H1 (cell line): ENCODE measurements at regions not wholly inside any gene's neighbourhood (a gene's known extent, or its start where the extent isn't known, plus 50 kb on each side); places are given as distances from the start of the nearest gene placed in this dataset.

Experiments
- CTCF ChIA-PET: fragments of 300-600 bp; sonication (Branson Sonifier 250); formaldehyde crosslinking; loops from one replicate; lab custom pipeline; 2021; ENCODE audit not compliant: partially characterized antibody; lab: Charles Lee
- POLR2A ChIA-PET: fragments of 300-600 bp; sonication (Branson Sonifier 250); formaldehyde crosslinking; loops from one replicate; lab custom pipeline; 2021; ENCODE audit warnings: inconsistent platforms; ENCODE audit not compliant: partially characterized antibody; lab: Charles Lee
- DNase-seq, 2 experiments: peaks; one replicate each; pipeline versions ENCODE4 v3.0.0 to v3.0.0-alpha.2; 2010 to 2022; ENCODE audit warnings: low spot score in 2 of 2, low read depth in 1 of 2, mixed read lengths in 1 of 2
- FAIRE-seq: peaks from 2 replicates; lab custom pipeline; 2011; peaks lifted over from hg19 to GRCh38; lab: Jason Lieb, UNC
- H2AFZ ChIP-seq: 2 replicates; pipeline ENCODE4 v1.8.1; 2012; ENCODE audit warnings: low read length, inconsistent platforms
- H2AK5ac ChIP-seq: 2 replicates; pipeline ENCODE4 v1.6.1; 2013; ENCODE audit warnings: low read depth, low read length
- H2BK120ac ChIP-seq: replicated peaks from 2 replicates; pipeline ENCODE3; 2013; ENCODE audit warnings: low read depth, low read length, inconsistent platforms
- H2BK12ac ChIP-seq: 2 replicates; pipeline ENCODE4 v1.6.1; 2013; ENCODE audit warnings: low read depth, low read length
- H2BK15ac ChIP-seq: 2 replicates; pipeline ENCODE4 v1.6.1; 2013; ENCODE audit warnings: low read length
- H2BK20ac ChIP-seq: 2 replicates; pipeline ENCODE4 v1.6.1; 2013; ENCODE audit warnings: low read length
- H2BK5ac ChIP-seq: 2 replicates; pipeline ENCODE4 v1.6.1; 2013; ENCODE audit warnings: low read depth, low read length
- H3K14ac ChIP-seq: 2 replicates; pipeline ENCODE4 v1.6.1; 2013; ENCODE audit warnings: inconsistent platforms; ENCODE audit not compliant: insufficient read length
- H3K18ac ChIP-seq: 2 replicates; pipeline ENCODE4 v1.6.1; 2013; ENCODE audit warnings: low read length; ENCODE audit errors: extremely low read depth
- H3K23ac ChIP-seq: 2 replicates; pipeline ENCODE4 v1.6.1; 2013; ENCODE audit warnings: inconsistent platforms; ENCODE audit not compliant: insufficient read length
- H3K23me2 ChIP-seq: 2 replicates; pipeline ENCODE4 v1.6.1; 2013; ENCODE audit warnings: low read depth, low read length
- H3K27ac ChIP-seq: 2 replicates; pipeline ENCODE4 v1.6.1; 2011; ENCODE audit warnings: low read depth, low read length, inconsistent platforms
- H3K27me3 ChIP-seq, 4 experiments: replicated peaks in 1 of 4; 1 replicate in 1 of 4; 2 replicates in 3 of 4; pipeline versions ENCODE4 v1.6.1 to v1.8.1; 2011 to 2013; ENCODE audit warnings: low read length in 3 of 4, mild to moderate bottlenecking in 3 of 4, inconsistent platforms in 2 of 4, mixed read lengths in 2 of 4, moderate library complexity in 1 of 4; ENCODE audit not compliant: control insufficient read depth in 3 of 4, insufficient read depth in 3 of 4; ENCODE audit errors: extremely low read depth in 1 of 4
- H3K36me3 ChIP-seq, 4 experiments: 2 replicates each; pipeline versions ENCODE4 v1.6.1 to v1.8.1; 2011 to 2013; ENCODE audit warnings: mild to moderate bottlenecking in 4 of 4, low read length in 3 of 4, moderate library complexity in 2 of 4, control low read depth in 1 of 4, inconsistent platforms in 1 of 4; ENCODE audit not compliant: insufficient read depth in 4 of 4, control insufficient read depth in 2 of 4
- H3K4ac ChIP-seq: replicated peaks from 2 replicates; pipeline ENCODE3; 2013; ENCODE audit warnings: low read length, low read depth, mixed read lengths, inconsistent platforms; ENCODE audit not compliant: insufficient read length
- H3K4me1 ChIP-seq, 4 experiments: replicated peaks in 1 of 4; 1 replicate in 1 of 4; 2 replicates in 3 of 4; pipeline versions ENCODE4 v1.6.1 to v1.8.1; 2011 to 2013; ENCODE audit warnings: low read length in 3 of 4, inconsistent platforms in 2 of 4, mixed read lengths in 1 of 4; ENCODE audit not compliant: insufficient read depth in 4 of 4, control insufficient read depth in 3 of 4
- H3K4me2 ChIP-seq, 2 experiments: 2 replicates each; pipeline versions ENCODE4 v1.6.1 to v1.8.1; 2011 to 2013; ENCODE audit warnings: low read depth in 2 of 2, low read length in 2 of 2, control low read depth in 1 of 2, inconsistent platforms in 1 of 2, mild to moderate bottlenecking in 1 of 2; ENCODE audit not compliant: insufficient read depth in 1 of 2
- H3K4me3 ChIP-seq, 4 experiments: fragments of 200-600, 300-600 bp in 1 of 4; sonication (generic), shearing (Covaris generic), sonication (Bioruptor Twin) in 1 of 4; 2 replicates each; pipeline versions ENCODE4 v1.5.1 to v1.8.1; 2011 to 2016; ENCODE audit warnings: low read length in 4 of 4, low read depth in 3 of 4, control low read depth in 2 of 4, inconsistent platforms in 2 of 4, mild to moderate bottlenecking in 2 of 4, mixed read lengths in 1 of 4, moderate library complexity in 1 of 4; ENCODE audit not compliant: insufficient read depth in 2 of 4; ENCODE audit errors: extremely low read depth in 1 of 4
- H3K56ac ChIP-seq: replicated peaks from 2 replicates; pipeline ENCODE3; 2013; ENCODE audit warnings: low read depth, mild to moderate bottlenecking, mixed read lengths, low read length, inconsistent platforms; ENCODE audit not compliant: insufficient read length
- H3K79me1 ChIP-seq: 2 replicates; pipeline ENCODE4 v1.6.1; 2013; ENCODE audit warnings: low read depth, low read length, control low read depth
- H3K79me2 ChIP-seq, 2 experiments: 2 replicates each; pipeline versions ENCODE4 v1.6.1 to v1.8.1; 2012 to 2013; ENCODE audit warnings: low read length in 2 of 2, mild to moderate bottlenecking in 2 of 2, inconsistent platforms in 1 of 2; ENCODE audit not compliant: insufficient read depth in 2 of 2, control insufficient read depth in 1 of 2
- H3K9ac ChIP-seq, 4 experiments: replicated peaks in 1 of 4; 1 replicate in 1 of 4; 2 replicates in 3 of 4; pipeline versions ENCODE4 v1.6.1 to v1.8.1; 2011 to 2013; ENCODE audit warnings: low read depth in 3 of 4, low read length in 3 of 4, control low read depth in 2 of 4, mild to moderate bottlenecking in 2 of 4, moderate library complexity in 2 of 4, inconsistent platforms in 1 of 4; ENCODE audit errors: extremely low read depth in 1 of 4
- H3K9me3 ChIP-seq, 2 experiments: 2 replicates each; pipeline versions ENCODE4 v1.6.1 to v1.8.1; 2012 to 2013; ENCODE audit warnings: mild to moderate bottlenecking in 2 of 2, moderate library complexity in 2 of 2, control low read depth in 1 of 2, inconsistent platforms in 1 of 2, low read depth in 1 of 2, low read length in 1 of 2, mixed read lengths in 1 of 2; ENCODE audit not compliant: insufficient read depth in 2 of 2
- H4K20me1 ChIP-seq, 2 experiments: replicated peaks in 1 of 2; 2 replicates each; pipeline versions ENCODE3 to v1.8.1; 2011 to 2013; ENCODE audit warnings: inconsistent platforms in 2 of 2, low read length in 2 of 2, mild to moderate bottlenecking in 1 of 2; ENCODE audit not compliant: insufficient read depth in 2 of 2, control insufficient read depth in 1 of 2
- H4K5ac ChIP-seq: 2 replicates; pipeline ENCODE4 v1.6.1; 2013; ENCODE audit warnings: low read length, low read depth, mixed read lengths, inconsistent platforms; ENCODE audit not compliant: insufficient read length
- H4K8ac ChIP-seq: 2 replicates; pipeline ENCODE4 v1.8.0; 2013; ENCODE audit warnings: mild to moderate bottlenecking, moderate library complexity, low read length, inconsistent platforms; ENCODE audit not compliant: insufficient read depth; ENCODE audit errors: extremely low read depth
- H4K91ac ChIP-seq: replicated peaks from 2 replicates; pipeline ENCODE3; 2013; ENCODE audit warnings: low read length, mixed read lengths, inconsistent platforms; ENCODE audit not compliant: insufficient read length
- CBX5 ChIP-seq: fragments of 300-800, 300-1000 bp; sonication (generic); IDR thresholded peaks from 2 replicates; pipeline ENCODE4 v1.7.1; 2016; ENCODE audit warnings: antibody characterized with exemption, low read length, low read depth
- CREB1 ChIP-seq: IDR thresholded peaks from 2 replicates; pipeline ENCODE4 v1.6.1; 2012; ENCODE audit warnings: inconsistent platforms
- JUND ChIP-seq: IDR thresholded peaks from 2 replicates; pipeline ENCODE4 v1.6.1; 2011; ENCODE audit warnings: mild to moderate bottlenecking, improper control_type of control experiment, low read length
- KDM4A ChIP-seq: IDR thresholded peaks from one replicate; pipeline ENCODE4 v1.7.1; 2012; ENCODE audit warnings: low read depth, mild to moderate bottlenecking, moderate library complexity, low read length, inconsistent platforms; ENCODE audit not compliant: severe bottlenecking
- NANOG ChIP-seq: IDR thresholded peaks from 2 replicates; pipeline ENCODE4 v1.6.1; 2011; ENCODE audit warnings: low read length, low read depth, mild to moderate bottlenecking, inconsistent platforms; ENCODE audit not compliant: insufficient read depth, poor library complexity, severe bottlenecking
- NRF1 ChIP-seq: IDR thresholded peaks from 2 replicates; pipeline ENCODE4 v1.6.1; 2011; ENCODE audit warnings: mild to moderate bottlenecking, low read depth, low read length, improper control_type of control experiment
- PHF8 ChIP-seq: fragments of 200-600 bp; sonication (generic); conservative IDR thresholded peaks from 2 replicates; pipeline ENCODE4 v1.7.1; 2012; ENCODE audit warnings: low read depth, mild to moderate bottlenecking, inconsistent platforms, low read length, moderate library complexity
- RBBP5 ChIP-seq: IDR thresholded peaks from 2 replicates; pipeline ENCODE4 v1.7.1; 2012; ENCODE audit warnings: low read depth, mild to moderate bottlenecking, inconsistent platforms, low read length, moderate library complexity, borderline replicate concordance
- RFX5 ChIP-seq: IDR thresholded peaks from 2 replicates; pipeline ENCODE4 v1.6.1; 2011; ENCODE audit warnings: low read depth, low read length, improper control_type of control experiment, borderline replicate concordance
- SIN3A ChIP-seq, 2 experiments: IDR thresholded peaks in 1 of 2; conservative IDR thresholded peaks in 1 of 2; 2 replicates each; pipeline ENCODE4 v1.6.1; 2011 to 2012; ENCODE audit warnings: low read length in 2 of 2, improper control_type of control experiment in 1 of 2, low read depth in 1 of 2, mild to moderate bottlenecking in 1 of 2
- SIRT6 ChIP-seq: IDR thresholded peaks from one replicate; pipeline ENCODE4 v1.7.1; 2012; ENCODE audit warnings: low read length, inconsistent platforms
- SRF ChIP-seq: IDR thresholded peaks from 2 replicates; pipeline ENCODE4 v1.6.1; 2011; ENCODE audit warnings: mild to moderate bottlenecking, low read depth, low read length, moderate library complexity
- WGBS, 2 experiments: shearing (Covaris generic) in 1 of 2; methylation state at CpG; one replicate each; pipeline versions ENCODE4 v1.1.6 to v1.1.7; 2013 to 2015; ENCODE audit warnings: low lambda C conversion rate in 2 of 2, mixed read lengths in 2 of 2, inconsistent platforms in 1 of 2, low coverage in 1 of 2, missing lambda C conversion rate in 1 of 2; ENCODE audit not compliant: insufficient replicate concordance in 2 of 2, insufficient coverage in 1 of 2, insufficient read length in 1 of 2; ENCODE audit errors: extremely low coverage in 1 of 2, missing lambda C conversion rate in 1 of 2; 5-methylcytosine and 5-hydroxymethylcytosine counted together

GRCh38 chr1:64396817-64397216, 73.1 kb upstream of the CACHD1 start:
- 70% methylated on average over 4 of the region's 4 CpGs; no CpG with 5 or more reads in 1 of the 2 experiments for WGBS, 2 experiments
- TF ChIP-seq NANOG, result no peak
- TF ChIP-seq JUND, result no peak
- TF ChIP-seq NRF1, result no peak
- TF ChIP-seq SRF, result no peak
- TF ChIP-seq SIN3A (conservative IDR thresholded peaks at IDR 0.05 in 1 of 2, IDR thresholded peaks at IDR 0.05 in 1 of 2; ENCODE audit: low read depth in 1 of 2, low read length in 2 of 2), result no peak
- TF ChIP-seq RFX5, result no peak
- TF ChIP-seq KDM4A, result no peak
- TF ChIP-seq CBX5, result no peak
- TF ChIP-seq SIRT6, result no peak
- TF ChIP-seq RBBP5, result no peak
- no peak for TF ChIP-seq PHF8
- TF ChIP-seq CREB1, result no peak

More at GRCh38 chr1:64396817-64397216, 73.1 kb upstream of the CACHD1 start:
- Histone ChIP-seq H3K79me1 (no peaks in the 10 kb centered on the region), H2BK12ac (no peak overlapping the region), H3K4me1 (peaks cover 0 to 6% (median 2%) of the 10 kb centered on the region in 4 experiments; a peak in 2 of 7 replicates), H2AFZ (no peak overlapping the region), H3K18ac (no peak overlapping the region), H2BK20ac (no peak overlapping the region), H3K14ac (no peak overlapping the region), H3K4me2 (no peak overlapping the region), H3K27me3 (no peaks in the 10 kb centered on the region), H3K56ac (no peak overlapping the region), H3K4me3 (no peak overlapping the region), H3K36me3 (no peaks in the 10 kb centered on the region), H3K23me2 (no peaks in the 10 kb centered on the region), H4K91ac (no peak overlapping the region), H2AK5ac (no peak overlapping the region), H3K27ac (no peak overlapping the region), H4K8ac (no peak overlapping the region), H4K20me1 (no peaks in the 10 kb centered on the region), H3K23ac (no peak overlapping the region), H2BK5ac (no peak overlapping the region), H2BK120ac (no peak overlapping the region), H3K79me2 (no peaks in the 10 kb centered on the region), H3K9me3 (no peaks in the 10 kb centered on the region), H4K5ac (no peak overlapping the region), H3K4ac (no peak overlapping the region), H3K9ac (no peak overlapping the region), H2BK15ac (no peak overlapping the region)
- ChIA-PET CTCF (interaction anchor here (0.8 to 1.5 kb wide), 8 partner anchors 10 to 286 kb away, joined by 3 to 5 read pairs (median 3); no protein-coding TSS in a partner anchor), POLR2A (no interaction called here)
- FAIRE-seq (peak; percentile 98), DNase-seq (peak in 1 of 2 experiments; percentile 34)
